HFFc6 (cell line): ENCODE measurements at regions not wholly inside any gene's neighbourhood (a gene's known extent, or its start where the extent isn't known, plus 50 kb on each side); places are given as distances from the start of the nearest gene placed in this dataset.
"Not testable (repeated sequence)": the region's sequence is repeated elsewhere in the genome, so short reads cannot be mapped to it uniquely, and the experiment has no call there.

Experiments used
- DNase-seq: peaks from one replicate; pipeline ENCODE4 v3.0.0-alpha.2; 2018
- H3K27ac Mint-ChIP-seq: 2 replicates; pipeline ENCODE4 v1.8.0; 2020; ENCODE audit warnings: mild to moderate bottlenecking, mixed read lengths
- H3K27me3 Mint-ChIP-seq: 2 replicates; pipeline ENCODE4 v1.8.0; 2021; ENCODE audit warnings: mild to moderate bottlenecking, moderate library complexity, mixed read lengths; ENCODE audit not compliant: insufficient read depth
- H3K36me3 Mint-ChIP-seq: 2 replicates; pipeline ENCODE4 v1.8.0; 2021; ENCODE audit warnings: low read depth, mixed read lengths
- H3K4me1 Mint-ChIP-seq: 2 replicates; pipeline ENCODE4 v1.8.0; 2020; ENCODE audit warnings: low read depth, mixed read lengths
- H3K4me3 Mint-ChIP-seq: 2 replicates; pipeline ENCODE4 v1.8.0; 2020; ENCODE audit warnings: mild to moderate bottlenecking, moderate library complexity, mixed read lengths
- H3K9me3 Mint-ChIP-seq: 2 replicates; pipeline ENCODE4 v1.8.0; 2020; ENCODE audit warnings: mild to moderate bottlenecking, mixed read lengths
- TF ChIP-seq, protein P1 (sequence below): fragments of 200-600 bp; sonication (generic); IDR thresholded peaks from 2 replicates; pipeline ENCODE4 v1.5.0; 2021; ENCODE audit warnings: antibody characterized with exemption, mild to moderate bottlenecking

DNA sequence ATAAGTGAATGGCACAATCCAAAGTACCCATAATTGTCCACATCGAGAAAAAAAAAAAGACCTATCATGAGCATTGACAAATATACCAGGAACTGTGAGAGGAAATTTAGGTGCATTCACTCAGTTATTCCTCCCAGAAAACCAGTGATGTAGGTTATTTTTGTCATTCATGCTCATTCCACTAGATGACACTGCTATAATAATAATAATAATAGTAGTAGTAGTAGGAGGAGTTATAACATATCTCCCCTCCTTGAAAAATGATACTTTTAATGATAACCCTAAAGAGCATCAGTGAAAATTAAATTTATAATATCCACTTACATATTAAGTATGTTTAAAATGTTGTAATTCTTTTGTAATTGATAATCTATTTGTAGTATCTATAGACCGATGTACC lies 463.9 kb upstream of the MIR17HG start:
- TF ChIP-seq, protein P1, sequence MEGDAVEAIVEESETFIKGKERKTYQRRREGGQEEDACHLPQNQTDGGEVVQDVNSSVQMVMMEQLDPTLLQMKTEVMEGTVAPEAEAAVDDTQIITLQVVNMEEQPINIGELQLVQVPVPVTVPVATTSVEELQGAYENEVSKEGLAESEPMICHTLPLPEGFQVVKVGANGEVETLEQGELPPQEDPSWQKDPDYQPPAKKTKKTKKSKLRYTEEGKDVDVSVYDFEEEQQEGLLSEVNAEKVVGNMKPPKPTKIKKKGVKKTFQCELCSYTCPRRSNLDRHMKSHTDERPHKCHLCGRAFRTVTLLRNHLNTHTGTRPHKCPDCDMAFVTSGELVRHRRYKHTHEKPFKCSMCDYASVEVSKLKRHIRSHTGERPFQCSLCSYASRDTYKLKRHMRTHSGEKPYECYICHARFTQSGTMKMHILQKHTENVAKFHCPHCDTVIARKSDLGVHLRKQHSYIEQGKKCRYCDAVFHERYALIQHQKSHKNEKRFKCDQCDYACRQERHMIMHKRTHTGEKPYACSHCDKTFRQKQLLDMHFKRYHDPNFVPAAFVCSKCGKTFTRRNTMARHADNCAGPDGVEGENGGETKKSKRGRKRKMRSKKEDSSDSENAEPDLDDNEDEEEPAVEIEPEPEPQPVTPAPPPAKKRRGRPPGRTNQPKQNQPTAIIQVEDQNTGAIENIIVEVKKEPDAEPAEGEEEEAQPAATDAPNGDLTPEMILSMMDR: no peak; the same call in 1 of the 2 replicates
- Mint-ChIP-seq H3K4me1 (no peaks in the 10 kb centered on the region), H3K9me3 (no peaks in the 10 kb centered on the region), H3K36me3 (no peaks in the 10 kb centered on the region), H3K27me3 (peaks cover 3% of the 10 kb centered on the region), H3K4me3 (no peak overlapping the region), H3K27ac (no peak overlapping the region)
- no peak for DNase-seq

DNA sequence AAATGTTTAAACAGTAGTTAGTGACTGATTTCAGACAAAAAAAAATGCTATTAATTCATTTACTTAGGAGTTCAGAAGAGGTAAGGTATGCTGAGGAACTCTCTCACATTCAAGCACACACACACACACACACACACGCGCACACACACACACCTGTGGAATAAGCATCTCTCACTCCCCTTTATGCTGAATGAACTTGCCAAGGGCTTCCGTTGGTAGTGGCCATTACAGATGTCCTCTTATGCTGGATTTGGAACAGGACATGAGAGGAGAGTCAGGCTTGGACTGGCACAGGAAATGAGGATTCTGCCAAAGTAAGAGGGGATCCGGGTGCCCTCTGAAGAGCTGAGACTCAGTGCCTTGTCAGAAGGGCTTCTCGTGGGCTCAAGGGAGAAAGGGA lies 463.4 kb upstream of the MIR17HG start:
- peaks cover 3% of the 10 kb centered on the region for H3K27me3 Mint-ChIP-seq
- peak overlapping the region; percentile 24; the same call in 1 of the 2 replicates for H3K4me3 Mint-ChIP-seq
- H3K27ac Mint-ChIP-seq: no peak overlapping the region
- H3K4me1 Mint-ChIP-seq: no peaks in the 10 kb centered on the region
- no peaks in the 10 kb centered on the region for H3K9me3 Mint-ChIP-seq
- no peaks in the 10 kb centered on the region for H3K36me3 Mint-ChIP-seq
- DNase-seq: no peak
- TF ChIP-seq, protein P1: no peak

DNA sequence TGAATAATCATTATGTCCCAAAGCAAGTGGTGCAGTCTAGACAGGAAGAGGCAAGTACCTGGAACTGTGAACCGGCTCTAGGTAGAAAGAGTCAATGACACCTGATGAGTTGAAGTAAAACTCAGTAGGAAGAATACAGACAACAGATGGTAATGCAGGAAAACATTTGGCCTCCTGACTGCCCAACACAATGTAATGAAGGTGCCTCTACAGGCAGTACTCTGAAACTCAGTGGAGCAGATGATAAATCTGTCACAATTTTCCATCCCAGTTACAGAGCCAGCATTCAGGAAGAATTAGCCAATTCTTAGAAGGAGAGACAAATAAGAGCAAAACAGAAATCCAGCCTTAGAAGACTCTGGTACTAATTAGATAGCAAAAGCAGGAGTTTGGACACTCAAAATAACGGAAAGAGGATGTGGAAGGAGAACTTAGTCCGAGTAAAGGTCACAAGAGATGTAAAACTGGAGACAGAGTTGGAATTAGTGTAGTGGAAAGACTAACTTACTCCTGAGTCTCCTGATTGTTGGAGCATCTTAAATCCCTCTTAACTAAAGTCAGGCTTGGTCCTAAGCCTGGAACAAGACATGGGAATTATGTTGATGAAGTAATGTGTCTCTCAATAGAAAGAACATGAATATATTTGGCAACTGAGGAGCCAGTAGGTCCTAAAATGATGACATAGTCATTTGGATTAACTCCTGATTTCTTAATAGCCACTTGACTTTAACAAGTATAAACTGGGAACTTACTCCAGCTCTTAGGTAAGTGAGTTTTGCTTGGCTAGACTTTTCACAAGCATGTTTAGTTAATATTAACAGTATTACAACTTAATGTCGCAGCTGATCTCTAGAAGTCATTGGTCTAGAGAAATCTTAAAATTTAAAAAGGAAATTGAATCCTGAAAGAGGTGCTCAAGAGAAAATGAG lies 457.3 kb upstream of the MIR17HG start:
- Mint-ChIP-seq H3K4me1 (no peaks in the 10 kb centered on the region), H3K4me3 (no peak overlapping the region), H3K27me3 (no peaks in the 10 kb centered on the region), H3K36me3 (no peaks in the 10 kb centered on the region), H3K27ac (no peak overlapping the region), H3K9me3 (peaks cover 4% of the 10 kb centered on the region; the same call in 1 of the 2 replicates)
- TF ChIP-seq, protein P1: no peak
- DNase-seq: no peak

DNA sequence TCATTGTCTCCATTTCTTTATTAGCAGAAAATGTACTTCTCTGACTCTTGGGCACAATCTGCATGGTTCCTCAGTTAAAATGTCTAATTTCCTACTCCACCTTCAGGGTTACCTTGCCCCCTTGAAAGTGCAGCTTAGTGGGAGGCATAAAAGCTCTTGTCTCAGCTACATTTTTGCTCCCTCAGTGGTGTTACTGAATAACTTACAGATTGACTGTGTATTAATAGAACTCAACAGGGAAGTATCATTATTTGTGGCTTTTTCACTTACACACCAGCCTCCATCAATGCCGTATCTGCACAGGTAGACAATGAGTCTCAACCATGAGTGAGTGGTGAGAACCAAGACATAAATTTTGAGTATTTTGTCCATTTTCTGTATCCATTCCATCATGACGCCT lies 456.2 kb upstream of the MIR17HG start:
- Mint-ChIP-seq H3K27me3 (no peaks in the 10 kb centered on the region), H3K36me3 (no peaks in the 10 kb centered on the region), H3K9me3 (peaks cover 4% of the 10 kb centered on the region; the same call in 1 of the 2 replicates), H3K4me3 (no peak overlapping the region), H3K4me1 (no peaks in the 10 kb centered on the region), H3K27ac (no peak overlapping the region)
- TF ChIP-seq, protein P1: no peak
- DNase-seq: no peak

DNA sequence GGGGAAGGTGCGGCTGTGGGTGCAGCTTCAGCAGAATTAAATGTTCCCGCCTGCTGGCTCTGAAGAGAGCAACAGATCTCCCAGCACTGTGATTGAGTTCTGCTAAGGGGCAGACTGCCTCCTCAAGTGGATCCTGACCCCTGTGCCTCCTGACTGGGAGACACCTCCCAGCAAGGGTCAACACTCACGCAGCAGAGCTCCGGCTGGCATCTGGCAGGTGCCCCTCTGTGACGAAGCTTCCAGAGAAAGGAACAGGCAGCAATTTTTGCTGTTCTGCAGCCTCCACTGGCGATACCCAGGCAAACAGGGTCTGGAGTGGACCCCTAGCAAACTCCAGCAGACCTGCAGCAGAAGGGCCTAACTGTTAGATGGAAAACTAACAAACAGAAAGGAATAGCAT lies 454.3 kb upstream of the MIR17HG start:
- H3K4me1 Mint-ChIP-seq: not testable (repeated sequence)

DNA sequence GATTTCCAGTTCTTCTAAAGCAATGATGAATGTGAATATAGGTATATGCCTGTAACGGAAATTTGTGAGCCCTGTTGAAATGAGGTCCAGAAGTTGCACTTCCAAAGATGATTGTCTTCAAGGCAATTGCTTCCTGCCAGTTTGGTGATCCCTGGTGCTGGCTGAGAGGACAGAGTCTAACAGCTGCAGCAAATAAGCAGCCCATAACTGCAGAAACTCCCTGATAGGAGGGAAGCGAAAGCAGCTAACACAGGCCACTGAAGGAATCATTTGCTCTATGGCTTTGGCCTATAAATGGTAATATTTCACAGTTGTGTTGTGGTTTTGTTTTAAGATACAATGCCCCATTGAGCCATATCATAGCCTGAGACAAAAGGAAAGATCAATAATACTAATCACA lies 451.5 kb upstream of the MIR17HG start:
- DNase-seq: no peak
- Mint-ChIP-seq H3K36me3 (no peaks in the 10 kb centered on the region), H3K4me3 (no peak overlapping the region), H3K27me3 (no peaks in the 10 kb centered on the region), H3K4me1 (no peaks in the 10 kb centered on the region), H3K27ac (no peak overlapping the region), H3K9me3 (peaks cover 4% of the 10 kb centered on the region; the same call in 1 of the 2 replicates)
- TF ChIP-seq, protein P1: no peak

More for the DNA sequence above, 454.3 kb upstream of the MIR17HG start:
- not testable (repeated sequence) for H3K36me3 Mint-ChIP-seq, H3K27me3 Mint-ChIP-seq, H3K9me3 Mint-ChIP-seq, H3K4me3 Mint-ChIP-seq, DNase-seq, H3K27ac Mint-ChIP-seq
